SK-N-SH (cell line): ENCODE measurements at regions not wholly inside any gene's neighbourhood (a gene's known extent, or its start where the extent isn't known, plus 50 kb on each side); places are given as distances from the start of the nearest gene placed in this dataset.

Experiments used
- CTCF ChIA-PET: fragments of 300-600, 350-600 bp; formaldehyde crosslinking; extraction: SDS; loops from one replicate; lab custom pipeline; 2021; lab: Yijun Ruan, JAX
- POLR2A ChIA-PET: fragments of 350-600 bp; sonication (Branson Sonifier 250); formaldehyde crosslinking; extraction: SDS; loops from one replicate; lab custom pipeline; 2020; ENCODE audit warnings: antibody characterized with exemption, inconsistent platforms; lab: Yijun Ruan, JAX
- DNase-seq: peaks from one replicate; pipeline ENCODE4 v3.0.0; 2012
- H2AFZ ChIP-seq: fragments of 200-600 bp; sonication (generic); 2 replicates; pipeline ENCODE4 v1.8.1; 2016; ENCODE audit warnings: antibody characterized with exemption, mild to moderate bottlenecking, low read depth
- H3F3A ChIP-seq: fragments of 200-600 bp; sonication (generic); replicated peaks from 2 replicates; pipeline ENCODE3; 2016; ENCODE audit warnings: antibody characterized with exemption, mild to moderate bottlenecking; ENCODE audit not compliant: insufficient read depth
- H3K27ac ChIP-seq, 2 experiments: fragments of 200-500 bp in 1 of 2; fragments of 200-600 bp in 1 of 2; sonication (Bioruptor generic) in 1 of 2; sonication (generic), shearing (Covaris generic) in 1 of 2; 2 replicates each; pipeline versions ENCODE4 v1.5.1 to v1.6.1; 2014 to 2016; ENCODE audit warnings: low read depth in 2 of 2, inconsistent platforms in 1 of 2, low read length in 1 of 2, mild to moderate bottlenecking in 1 of 2, mixed read lengths in 1 of 2
- H3K27me3 ChIP-seq: fragments of 200-600 bp; sonication (generic), shearing (Covaris generic); 2 replicates; pipeline ENCODE4 v1.6.1; 2016; ENCODE audit warnings: mixed run types; ENCODE audit not compliant: insufficient read depth
- H3K36me3 ChIP-seq, 2 experiments: fragments of 200-500 bp in 1 of 2; fragments of 200-600 bp in 1 of 2; sonication (Bioruptor generic) in 1 of 2; sonication (generic) in 1 of 2; replicated peaks in 1 of 2; 2 replicates each; pipeline versions ENCODE3 to v1.5.1; 2014 to 2016; ENCODE audit warnings: low read length in 1 of 2, mild to moderate bottlenecking in 1 of 2; ENCODE audit not compliant: insufficient read depth in 2 of 2, control insufficient read depth in 1 of 2
- H3K4me1 ChIP-seq, 2 experiments: fragments of 200-500 bp in 1 of 2; fragments of 200-600 bp in 1 of 2; sonication (Bioruptor generic) in 1 of 2; sonication (generic), shearing (Covaris generic) in 1 of 2; 2 replicates each; pipeline versions ENCODE4 v1.5.1 to v1.6.1; 2014 to 2016; ENCODE audit warnings: low read depth in 1 of 2, low read length in 1 of 2, mixed run types in 1 of 2; ENCODE audit not compliant: insufficient read depth in 2 of 2, control insufficient read depth in 1 of 2
- H3K4me2 ChIP-seq: fragments of 200-600 bp; sonication (generic), shearing (Covaris generic); 2 replicates; pipeline ENCODE4 v1.6.1; 2017; ENCODE audit warnings: mixed run types
- H3K4me3 ChIP-seq, 2 experiments: fragments of 200-500 bp in 1 of 2; fragments of 200-600 bp in 1 of 2; sonication (Bioruptor generic) in 1 of 2; sonication (generic), shearing (Covaris generic) in 1 of 2; 2 replicates each; pipeline versions ENCODE4 v1.5.1 to v1.8.1; 2014 to 2016; ENCODE audit warnings: low read depth in 2 of 2, inconsistent platforms in 1 of 2, low read length in 1 of 2, mild to moderate bottlenecking in 1 of 2, mixed read lengths in 1 of 2, moderate library complexity in 1 of 2
- H3K79me2 ChIP-seq: fragments of 200-600 bp; sonication (generic); 2 replicates; pipeline ENCODE4 v1.8.1; 2017; ENCODE audit warnings: mild to moderate bottlenecking; ENCODE audit not compliant: insufficient read depth
- H3K9ac ChIP-seq: fragments of 200-600 bp; sonication (generic); 2 replicates; pipeline ENCODE4 v1.6.1; 2017; ENCODE audit warnings: mixed run types
- H3K9me2 ChIP-seq: fragments of 200-600 bp; sonication (generic); 2 replicates; pipeline ENCODE4 v1.6.1; 2017; ENCODE audit warnings: mixed run types
- H3K9me3 ChIP-seq: fragments of 200-600 bp; sonication (generic); 2 replicates; pipeline ENCODE4 v1.6.1; 2017; ENCODE audit warnings: mixed run types, mild to moderate bottlenecking, moderate library complexity
- H4K20me1 ChIP-seq: fragments of 200-600 bp; sonication (generic); 2 replicates; pipeline ENCODE4 v1.6.1; 2017; ENCODE audit warnings: mild to moderate bottlenecking, mixed run types; ENCODE audit not compliant: insufficient read depth
- EP300 ChIP-seq, 2 experiments: IDR thresholded peaks; 2 replicates each; pipeline versions ENCODE4 v1.4.0 to v1.6.1; 2012; ENCODE audit warnings: borderline replicate concordance in 1 of 2, low read depth in 1 of 2, low read length in 1 of 2
- FOSL2 ChIP-seq: IDR thresholded peaks from 2 replicates; pipeline ENCODE4 v1.4.0; 2012; ENCODE audit warnings: low read depth, mild to moderate bottlenecking, moderate library complexity, borderline replicate concordance
- FOXJ3 ChIP-seq: sonication (generic); formaldehyde crosslinking; IDR thresholded peaks from 2 replicates; pipeline ENCODE4 v1.5.1; 2020; ENCODE audit warnings: mild to moderate bottlenecking, missing genetic modification reagents
- FOXM1 ChIP-seq: IDR thresholded peaks from 2 replicates; pipeline ENCODE4 v1.4.0; 2012; ENCODE audit warnings: low read depth, mild to moderate bottlenecking
- GABPA ChIP-seq: IDR thresholded peaks from 2 replicates; pipeline ENCODE4 v1.4.0; 2012; ENCODE audit warnings: low read depth, mild to moderate bottlenecking
- IRF3 ChIP-seq: fragments of 150-350 bp; IDR thresholded peaks from 2 replicates; pipeline ENCODE4 v1.6.1; 2016; ENCODE audit warnings: mild to moderate bottlenecking, low read depth, low read length
- MEF2A ChIP-seq: IDR thresholded peaks from 2 replicates; pipeline ENCODE4 v1.4.0; 2012; ENCODE audit warnings: low read depth, borderline replicate concordance
- PBX3 ChIP-seq: IDR thresholded peaks from 2 replicates; pipeline ENCODE4; 2012
- RAD21 ChIP-seq: IDR thresholded peaks from 2 replicates; pipeline ENCODE4 v1.6.1; 2012; ENCODE audit warnings: mild to moderate bottlenecking, low read length
- REST ChIP-seq: IDR thresholded peaks from 2 replicates; pipeline ENCODE4 v1.6.1; 2012; ENCODE audit warnings: mild to moderate bottlenecking, low read depth, low read length, moderate library complexity
- RXRA ChIP-seq: IDR thresholded peaks from 2 replicates; pipeline ENCODE4 v1.4.0; 2012; ENCODE audit warnings: low read depth, mild to moderate bottlenecking, borderline replicate concordance
- SIN3A ChIP-seq: IDR thresholded peaks from 2 replicates; pipeline ENCODE4 v1.6.1; 2012; ENCODE audit warnings: low read depth, mild to moderate bottlenecking, low read length, moderate library complexity, borderline replicate concordance
- TAF1 ChIP-seq: IDR thresholded peaks from 2 replicates; pipeline ENCODE4 v1.6.1; 2012; ENCODE audit warnings: low read depth, mild to moderate bottlenecking, low read length, moderate library complexity, borderline replicate concordance
- TCF12 ChIP-seq: IDR thresholded peaks from 2 replicates; pipeline ENCODE4 v1.4.0; 2012
- TEAD4 ChIP-seq: IDR thresholded peaks from 2 replicates; pipeline ENCODE4 v1.4.0; 2012; ENCODE audit warnings: mild to moderate bottlenecking, borderline replicate concordance; ENCODE audit not compliant: insufficient read depth
- USF1 ChIP-seq: IDR thresholded peaks from 2 replicates; pipeline ENCODE4 v1.4.0; 2012; ENCODE audit warnings: low read depth, borderline replicate concordance
- USF2 ChIP-seq: fragments of 150-350 bp; IDR thresholded peaks from 2 replicates; pipeline ENCODE4 v1.6.1; 2017; ENCODE audit warnings: antibody characterized with exemption, low read length, low read depth, borderline replicate concordance
- YY1 ChIP-seq: IDR thresholded peaks from 2 replicates; pipeline ENCODE4 v1.4.0; 2012; ENCODE audit warnings: low read depth, mild to moderate bottlenecking
- WGBS: methylation state at CpG from one replicate; pipeline ENCODE4 v1.1.6; 2017; ENCODE audit warnings: low lambda C conversion rate; 5-methylcytosine and 5-hydroxymethylcytosine counted together

GRCh38 chr3:30977592-30977991 lies 83.1 kb upstream of the GADL1 start (continued):
- no peak for TF ChIP-seq REST

- no peaks in the 10 kb centered on the region for H4K20me1 ChIP-seq
- H3F3A ChIP-seq = no peaks in the 10 kb centered on the region
- ChIA-PET CTCF (no interaction called here), POLR2A (no interaction called here)
- no peaks in the 10 kb centered on the region for H3K36me3 ChIP-seq
- H3K9me2 ChIP-seq = no peaks in the 10 kb centered on the region
- DNase-seq = no peak
- H3K4me2 ChIP-seq = no peak overlapping the region
- no peaks in the 10 kb centered on the region; a peak in 1 of 4 replicates for H3K4me1 ChIP-seq
- no peaks in the 10 kb centered on the region for H3K9me3 ChIP-seq
- H3K27me3 ChIP-seq = no peaks in the 10 kb centered on the region
- H2AFZ ChIP-seq = no peak overlapping the region
- H3K4me3 ChIP-seq = no peak overlapping the region
- H3K9ac ChIP-seq = no peak overlapping the region
- TF ChIP-seq FOXJ3 = no peak
- no peak for TF ChIP-seq USF2
- TF ChIP-seq EP300 (IDR thresholded peaks at IDR 0.05; ENCODE audit: borderline replicate concordance in 1 of 2, low read depth in 1 of 2, low read length in 1 of 2) = no peak
- no peak for TF ChIP-seq SIN3A
- H3K79me2 ChIP-seq = no peaks in the 10 kb centered on the region
- no peak overlapping the region for H3K27ac ChIP-seq
Observed at GRCh38 chr3:30980993-30981392, 86.5 kb upstream of the GADL1 start.

GRCh38 chr3:30982416-30983075 lies 88.1 kb upstream of the GADL1 start:
- POLR2A ChIA-PET = no interaction called here
- H2AFZ ChIP-seq = no peak overlapping the region
- no peaks in the 10 kb centered on the region for H3K36me3 ChIP-seq
- no peak overlapping the region for H3K27ac ChIP-seq
- H3F3A ChIP-seq = no peaks in the 10 kb centered on the region
- no peaks in the 10 kb centered on the region for H3K9me2 ChIP-seq
- H3K4me1 ChIP-seq = no peaks in the 10 kb centered on the region; a peak in 1 of 4 replicates
- H4K20me1 ChIP-seq = no peaks in the 10 kb centered on the region
- H3K9me3 ChIP-seq = no peaks in the 10 kb centered on the region
- WGBS = 58% methylated on average over 3 of the region's 3 CpGs
- H3K4me2 ChIP-seq = no peak overlapping the region
- no peak overlapping the region for H3K9ac ChIP-seq
- H3K79me2 ChIP-seq = no peaks in the 10 kb centered on the region
- no peaks in the 10 kb centered on the region for H3K27me3 ChIP-seq
- CTCF ChIA-PET = interaction anchor here (2.0 kb wide), 1 partner anchor 19 kb away, joined by 4 read pairs; no protein-coding TSS in a partner anchor
- H3K4me3 ChIP-seq = no peak overlapping the region
- no peak for DNase-seq
- TF ChIP-seq GABPA = no peak
- no peak for TF ChIP-seq YY1
- TF ChIP-seq RXRA = no peak
- no peak for TF ChIP-seq FOSL2
- TF ChIP-seq USF1 = no peak
- TF ChIP-seq TEAD4 = no peak
- TF ChIP-seq RAD21 = no peak
- TF ChIP-seq PBX3 = no peak
- no peak for TF ChIP-seq TAF1
- no peak for TF ChIP-seq IRF3
- no peak for TF ChIP-seq TCF12
- no peak for TF ChIP-seq MEF2A
- TF ChIP-seq FOXM1 = no peak
